MM.1S (cell line): ENCODE measurements at regions not wholly inside any gene's neighbourhood (a gene's known extent, or its start where the extent isn't known, plus 50 kb on each side); places are given as distances from the start of the nearest gene placed in this dataset.

Experiments used
- EZH2 ChIP-seq: fragments of 300-600 bp; sonication (generic); optimal IDR thresholded peaks from 2 replicates; pipeline ENCODE3; 2017; ENCODE audit warnings: low read depth, mild to moderate bottlenecking, antibody characterized with exemption, low read length, mixed read lengths
- TF ChIP-seq, protein P1 (sequence below): fragments of 300-600 bp; sonication (generic); IDR thresholded peaks from 2 replicates; pipeline ENCODE4 v1.5.1; 2016; ENCODE audit warnings: antibody characterized with exemption, low read length, mixed read lengths

DNA sequence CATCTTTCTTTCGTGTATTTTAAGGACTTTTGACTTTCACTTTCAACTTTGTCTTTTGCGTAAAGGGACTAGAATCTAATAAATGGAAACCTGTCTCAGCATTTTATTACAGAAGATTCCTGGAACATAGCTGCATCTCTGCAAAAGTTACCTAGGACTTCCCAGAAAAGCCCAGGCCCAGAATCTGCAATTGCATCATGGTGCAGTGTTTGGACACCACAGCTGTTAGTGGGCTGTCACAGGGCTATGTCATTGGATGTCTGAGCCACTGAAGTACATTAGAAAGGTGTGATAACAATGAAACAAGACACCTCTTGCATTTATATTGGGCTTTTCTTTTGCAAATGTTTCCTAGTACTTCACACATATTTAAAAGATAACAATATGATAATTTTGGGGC, 199.9 kb upstream of the IGF1 start:
- TF ChIP-seq, protein P1, sequence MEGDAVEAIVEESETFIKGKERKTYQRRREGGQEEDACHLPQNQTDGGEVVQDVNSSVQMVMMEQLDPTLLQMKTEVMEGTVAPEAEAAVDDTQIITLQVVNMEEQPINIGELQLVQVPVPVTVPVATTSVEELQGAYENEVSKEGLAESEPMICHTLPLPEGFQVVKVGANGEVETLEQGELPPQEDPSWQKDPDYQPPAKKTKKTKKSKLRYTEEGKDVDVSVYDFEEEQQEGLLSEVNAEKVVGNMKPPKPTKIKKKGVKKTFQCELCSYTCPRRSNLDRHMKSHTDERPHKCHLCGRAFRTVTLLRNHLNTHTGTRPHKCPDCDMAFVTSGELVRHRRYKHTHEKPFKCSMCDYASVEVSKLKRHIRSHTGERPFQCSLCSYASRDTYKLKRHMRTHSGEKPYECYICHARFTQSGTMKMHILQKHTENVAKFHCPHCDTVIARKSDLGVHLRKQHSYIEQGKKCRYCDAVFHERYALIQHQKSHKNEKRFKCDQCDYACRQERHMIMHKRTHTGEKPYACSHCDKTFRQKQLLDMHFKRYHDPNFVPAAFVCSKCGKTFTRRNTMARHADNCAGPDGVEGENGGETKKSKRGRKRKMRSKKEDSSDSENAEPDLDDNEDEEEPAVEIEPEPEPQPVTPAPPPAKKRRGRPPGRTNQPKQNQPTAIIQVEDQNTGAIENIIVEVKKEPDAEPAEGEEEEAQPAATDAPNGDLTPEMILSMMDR = no peak
- TF ChIP-seq EZH2 = no peak
